Nucleus accumbens (tissue), 56 donors: ENCODE measurements at regions not wholly inside any gene's neighbourhood (a gene's known extent, or its start where the extent isn't known, plus 50 kb on each side); places are given as distances from the start of the nearest gene placed in this dataset.

Experiments
- DNase-seq, 56 donors: peaks; one replicate each; lab custom pipeline; 2025; lab: John Stamatoyannopoulos, UW

- DNase-seq = peak in 8 of 56 donors; percentile 1 to 21 (median 6)
Observed at GRCh38 chr20:10857352-10858070, 183.7 kb upstream of the JAG1 start.

DNA sequence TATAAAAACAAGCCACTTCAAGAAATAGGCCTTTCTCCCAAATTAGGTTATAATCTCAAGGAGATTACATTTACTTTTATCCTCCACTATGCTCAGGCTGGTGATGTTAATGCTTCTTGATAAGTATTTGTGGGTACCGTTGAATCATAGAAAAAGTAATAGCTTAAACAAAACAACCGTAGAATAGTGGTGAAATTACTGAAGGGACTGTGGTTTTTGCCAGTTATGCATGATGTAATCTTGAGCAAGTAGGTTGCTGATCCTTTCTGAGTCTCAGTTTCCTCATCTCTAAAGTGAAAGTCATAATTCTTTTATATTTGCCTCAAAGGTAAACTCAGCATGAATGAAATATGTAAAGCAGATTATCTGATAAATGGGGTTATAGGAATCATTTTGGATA is 187.3 kb upstream of the JAG1 start:
- DNase-seq = no peak

- DNase-seq = no peak
Observed at GRCh38 chr20:10861619-10862018, 187.8 kb upstream of the JAG1 start.

DNA sequence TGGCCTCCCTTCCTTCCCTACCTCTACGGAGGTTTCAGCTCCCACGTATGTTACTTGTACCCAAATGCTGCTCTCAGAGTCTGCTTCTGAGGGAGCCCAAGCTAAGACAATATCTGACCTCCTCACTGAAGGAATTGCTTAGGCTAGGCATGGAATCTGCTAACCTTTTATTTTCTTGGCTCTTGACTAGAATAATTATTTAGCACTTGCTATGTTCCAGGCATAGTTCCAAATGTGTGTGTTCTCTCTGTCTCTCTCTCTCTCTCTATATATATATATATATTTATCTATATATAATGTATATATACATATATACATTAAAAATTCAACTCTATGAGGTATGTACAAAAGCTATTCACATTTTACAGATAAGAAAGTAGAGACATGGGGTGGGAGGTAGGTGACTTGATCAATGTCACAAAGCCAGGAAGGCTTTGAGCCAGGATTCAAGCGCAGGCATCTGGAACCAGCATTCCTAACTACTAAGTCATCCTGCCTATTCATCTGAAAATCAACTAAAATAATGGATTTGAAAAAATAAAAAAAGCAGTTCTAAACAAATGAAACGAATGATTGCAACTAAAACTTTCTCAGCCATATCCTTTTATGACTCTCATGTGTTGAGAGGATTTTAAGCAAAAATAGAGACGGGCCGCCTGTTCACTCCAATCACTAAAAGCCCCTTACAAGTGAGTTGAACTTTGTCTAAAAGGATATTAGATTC is 189.7 kb upstream of the JAG1 start:
- no peak for DNase-seq

GRCh38 chr20:10864076-10864672 is 190.4 kb upstream of the JAG1 start:
- DNase-seq = no peak

- no peak for DNase-seq
Observed at GRCh38 chr20:10868299-10868698, 194.5 kb upstream of the JAG1 start.

- no peak for DNase-seq
Observed at GRCh38 chr20:10873026-10873425, 199.2 kb upstream of the JAG1 start.

DNA sequence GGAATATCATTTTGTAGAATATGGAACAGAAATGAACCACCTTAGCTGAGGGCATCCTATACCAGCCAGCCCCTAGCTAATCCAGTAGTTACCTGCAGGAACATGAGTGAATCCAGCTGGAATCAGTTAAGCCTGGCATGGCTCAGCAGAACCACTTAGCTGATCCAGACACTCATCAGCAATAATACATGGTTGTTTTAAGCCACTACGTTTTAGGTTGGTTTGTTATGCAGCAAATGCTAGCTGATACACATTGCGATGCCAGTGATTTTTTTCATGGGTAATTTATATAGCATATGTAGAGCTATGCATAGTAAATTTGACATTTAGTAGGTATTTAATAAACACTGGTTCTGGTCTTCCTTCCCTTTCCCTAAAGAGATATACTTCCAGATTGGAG is 201.9 kb upstream of the JAG1 start:
- DNase-seq = no peak

- no peak for DNase-seq
Observed at GRCh38 chr20:10876558-10876957, 202.8 kb upstream of the JAG1 start.

DNA sequence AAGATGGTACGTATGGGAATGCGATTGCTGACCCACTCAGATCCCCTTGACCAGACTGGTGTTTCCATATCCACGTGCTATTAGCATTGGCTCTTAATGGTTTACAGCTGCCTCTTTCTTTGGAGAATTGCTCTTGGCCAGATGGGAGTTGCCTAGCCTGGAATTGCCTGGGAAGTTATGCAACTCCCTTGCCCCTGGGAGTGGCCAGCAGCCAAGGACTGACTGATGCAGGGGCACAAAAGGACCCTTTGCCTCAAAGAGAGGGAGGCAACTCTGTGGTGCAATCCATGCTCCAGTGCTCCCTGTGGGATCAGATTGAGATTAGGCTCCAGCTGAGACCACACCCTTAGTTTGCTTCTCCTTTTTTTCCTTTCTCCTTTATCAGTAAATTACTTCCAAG is 203.5 kb upstream of the JAG1 start:
- no peak for DNase-seq

GRCh38 chr20:10883166-10883565 is 209.4 kb upstream of the JAG1 start:
- DNase-seq = no peak

DNA sequence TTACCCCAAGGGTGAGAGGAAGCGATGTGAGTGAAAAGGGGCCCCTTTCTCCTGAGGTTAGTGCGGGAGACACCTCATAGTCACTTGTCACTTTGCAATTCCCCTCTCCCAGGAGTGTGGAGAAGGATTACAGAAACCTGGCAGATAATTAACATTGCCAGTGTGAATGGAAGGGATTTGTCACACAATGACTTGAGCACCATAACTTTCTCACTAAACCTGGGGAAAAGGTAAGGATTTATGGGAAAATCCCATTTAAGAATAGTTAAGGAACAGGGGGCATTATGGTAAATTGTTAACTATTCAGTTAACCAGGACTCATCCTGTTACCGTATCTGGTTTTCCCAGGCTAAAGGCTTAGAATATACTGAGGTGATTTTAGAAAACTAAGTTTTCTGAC is 219.5 kb upstream of the JAG1 start:
- no peak for DNase-seq

DNA sequence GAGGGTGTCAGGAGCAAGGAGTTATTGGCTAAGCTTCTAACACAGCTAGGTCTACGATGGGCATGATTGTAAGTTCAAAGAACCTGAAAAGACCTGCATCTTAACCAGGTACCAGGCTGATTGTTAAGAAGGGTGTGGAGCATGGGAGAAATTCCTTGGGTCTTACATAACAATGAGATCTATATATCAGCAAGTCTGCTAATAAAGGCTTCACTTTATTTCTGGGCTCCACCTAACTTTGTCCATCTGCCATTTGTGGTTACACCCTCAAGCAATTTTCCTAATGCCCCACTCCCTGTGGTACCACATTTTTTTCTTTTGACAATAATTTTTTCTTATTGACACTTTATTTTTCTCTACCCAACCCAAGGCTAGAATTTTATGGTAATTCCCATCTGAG is 223.5 kb upstream of the JAG1 start:
- no peak for DNase-seq

- DNase-seq = no peak
Observed at GRCh38 chr20:10898552-10898951, 224.8 kb upstream of the JAG1 start.

DNA sequence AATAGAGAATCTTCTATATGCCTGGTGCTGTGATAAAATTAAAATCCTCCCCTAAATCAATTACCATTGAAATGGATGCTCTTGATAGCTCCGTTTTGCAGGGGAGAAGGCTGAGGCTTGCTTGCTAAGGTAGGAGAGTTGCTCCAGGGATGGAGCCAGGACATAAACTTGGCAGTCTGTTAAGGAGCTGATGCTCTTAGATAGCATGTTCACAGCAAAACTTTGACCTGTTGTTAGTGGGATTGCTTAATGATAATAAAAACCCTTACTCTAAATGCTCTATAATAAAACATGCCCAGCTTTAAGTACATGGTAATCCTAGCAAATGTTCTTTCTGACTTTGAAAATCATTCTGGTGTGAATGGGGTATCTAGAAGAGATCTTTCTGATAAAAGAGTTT is 228.4 kb upstream of the JAG1 start:
- DNase-seq = no peak

GRCh38 chr20:10902576-10903282 is 228.9 kb upstream of the JAG1 start:
- DNase-seq = no peak

DNA sequence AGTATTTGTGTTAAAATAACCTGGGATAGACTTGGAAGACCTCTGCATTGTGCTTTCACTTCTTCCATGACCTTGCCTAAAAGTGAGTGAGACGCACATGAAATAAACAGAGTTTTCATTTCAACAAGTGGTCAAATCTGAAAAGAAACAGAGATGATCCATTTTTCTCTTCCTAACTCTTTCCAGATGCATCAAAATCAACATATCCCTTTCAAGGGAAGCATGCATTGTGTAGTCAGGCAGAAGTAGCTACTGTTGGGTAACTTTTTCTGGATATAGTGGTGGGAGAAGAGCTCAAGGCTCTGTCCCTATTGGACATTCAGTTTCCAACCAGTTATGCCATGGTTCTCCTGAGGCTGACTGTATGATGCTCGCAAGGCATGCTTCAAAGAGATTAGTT is 233.0 kb upstream of the JAG1 start:
- DNase-seq = no peak

- no peak for DNase-seq
Observed at GRCh38 chr20:10909803-10910202, 236.0 kb upstream of the JAG1 start.

DNA sequence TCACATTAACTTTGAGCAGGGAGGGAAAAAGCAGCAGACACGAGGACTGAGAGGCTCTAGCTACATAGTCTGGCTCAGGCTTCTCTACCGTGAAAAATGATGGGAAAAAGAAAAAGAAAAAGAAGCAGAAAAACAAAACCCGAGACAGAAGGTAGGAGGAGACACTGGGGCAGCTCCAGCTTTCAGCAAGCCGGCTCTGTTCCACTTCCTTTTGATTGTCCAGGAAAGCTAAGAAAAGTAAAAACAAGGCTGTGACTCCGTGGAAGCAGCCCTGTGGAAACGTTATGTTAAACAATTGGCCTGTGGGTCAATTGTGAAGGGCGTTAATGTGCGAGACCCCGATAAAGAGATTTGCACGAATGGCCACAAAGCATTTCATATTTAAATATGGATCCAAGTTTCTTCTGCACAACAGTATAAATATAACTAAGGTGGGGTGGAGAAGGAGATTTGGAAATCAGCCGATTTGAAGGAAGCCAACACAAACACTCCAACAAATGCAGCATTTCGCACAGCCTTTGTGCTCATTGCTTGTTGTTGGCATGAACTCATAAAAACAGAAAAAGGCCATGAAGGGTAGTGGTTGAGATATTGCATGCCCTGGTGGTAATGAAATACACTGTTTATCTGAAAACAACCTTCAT is 236.9 kb upstream of the JAG1 start:
- DNase-seq = no peak

- no peak for DNase-seq
Observed at GRCh38 chr20:10911298-10911697, 237.5 kb upstream of the JAG1 start.

GRCh38 chr20:10915815-10916214 is 242.0 kb upstream of the JAG1 start:
- no peak for DNase-seq
